NOMO-1 treated with DMSO at 0.1 percent for 48 hours (cell line): ENCODE measurements at regions not wholly inside any gene's neighbourhood (a gene's known extent, or its start where the extent isn't known, plus 50 kb on each side); places are given as distances from the start of the nearest gene placed in this dataset.

Source experiments
- DNase-seq: peaks from one replicate; lab custom pipeline; 2025; ENCODE audit not compliant: unreplicated experiment; lab: John Stamatoyannopoulos, UW

DNA sequence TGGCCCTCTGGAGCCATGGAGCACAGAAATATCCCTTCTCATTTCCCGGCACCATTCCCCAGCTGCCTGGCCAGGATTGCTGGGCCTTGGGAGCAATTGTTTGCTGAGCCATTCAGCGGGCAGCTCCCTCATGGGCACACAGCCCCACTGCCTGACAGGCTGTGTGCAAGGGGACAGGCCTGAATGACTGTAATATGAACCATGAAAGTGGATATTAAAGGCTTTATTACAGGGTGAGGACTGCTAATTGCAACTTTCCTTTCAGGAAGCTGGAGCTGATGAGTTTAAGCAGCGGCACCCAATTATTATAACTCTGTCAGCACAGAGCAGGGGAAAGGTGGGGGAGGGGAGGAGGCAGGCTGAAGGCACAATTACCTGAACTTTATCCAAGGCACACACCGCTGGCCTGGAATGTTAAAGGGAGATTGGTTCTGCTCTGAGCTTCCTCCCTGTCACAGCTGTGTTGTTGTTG, 159.8 kb upstream of the SDK2 start:
- DNase-seq = no peak

DNA sequence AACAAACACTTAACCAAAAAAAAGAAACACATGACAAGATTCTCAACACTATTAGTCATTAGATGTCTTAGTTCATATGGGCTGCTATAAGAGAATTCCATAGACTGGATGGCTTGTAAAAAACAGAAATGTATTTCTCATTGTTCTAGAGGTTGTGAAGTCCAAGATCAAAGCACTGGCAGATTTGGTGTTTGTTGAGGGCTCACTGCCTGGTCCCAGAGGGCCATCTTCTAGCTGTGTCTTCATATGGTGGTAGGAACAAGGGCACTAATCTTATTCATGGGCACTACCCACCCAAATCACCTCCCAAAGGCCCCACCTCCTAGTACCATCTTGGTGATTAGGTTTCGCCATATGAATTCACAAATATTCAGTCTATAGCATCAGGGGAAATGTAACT, 162.5 kb upstream of the SDK2 start:
- no peak for DNase-seq

DNA sequence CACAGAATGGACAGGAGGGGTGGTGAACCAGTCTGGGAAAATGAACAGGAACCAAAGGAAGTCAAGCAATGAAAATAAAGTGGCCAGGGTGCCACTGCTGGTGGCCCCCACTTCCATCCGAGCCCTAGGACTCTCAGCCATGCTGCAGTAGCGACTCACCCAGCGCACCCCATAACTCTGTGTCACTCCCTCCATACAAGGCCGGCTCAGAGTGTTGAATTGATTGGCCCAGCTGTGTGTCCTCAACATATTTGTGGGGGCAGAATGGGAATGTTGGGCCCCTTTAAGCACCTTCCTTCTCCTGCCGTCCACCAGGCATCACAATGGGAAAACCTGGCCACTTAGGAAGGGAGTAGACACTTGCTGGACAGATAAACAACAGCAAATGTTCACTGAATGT, 169.0 kb upstream of the SDK2 start:
- DNase-seq = no peak

DNA sequence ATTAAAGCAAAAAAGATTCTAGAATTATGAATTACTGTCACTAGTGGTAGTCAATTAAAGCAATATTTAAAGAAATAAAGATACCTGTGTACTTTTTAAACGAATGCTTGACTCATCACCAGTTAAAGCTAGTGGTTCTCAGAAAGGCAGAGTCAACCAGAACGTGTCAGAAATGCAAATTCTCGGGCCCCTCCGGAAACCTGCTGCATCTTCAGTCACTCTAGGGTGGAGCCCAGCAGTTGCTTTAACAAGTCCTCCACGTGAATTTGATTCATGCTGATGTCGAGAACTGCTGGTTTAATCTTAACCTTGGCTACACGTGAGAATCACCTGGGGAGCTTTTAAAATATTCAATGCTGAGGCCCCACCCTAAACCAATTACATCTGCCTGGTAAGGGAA, 169.8 kb upstream of the SDK2 start:
- DNase-seq = no peak

DNA sequence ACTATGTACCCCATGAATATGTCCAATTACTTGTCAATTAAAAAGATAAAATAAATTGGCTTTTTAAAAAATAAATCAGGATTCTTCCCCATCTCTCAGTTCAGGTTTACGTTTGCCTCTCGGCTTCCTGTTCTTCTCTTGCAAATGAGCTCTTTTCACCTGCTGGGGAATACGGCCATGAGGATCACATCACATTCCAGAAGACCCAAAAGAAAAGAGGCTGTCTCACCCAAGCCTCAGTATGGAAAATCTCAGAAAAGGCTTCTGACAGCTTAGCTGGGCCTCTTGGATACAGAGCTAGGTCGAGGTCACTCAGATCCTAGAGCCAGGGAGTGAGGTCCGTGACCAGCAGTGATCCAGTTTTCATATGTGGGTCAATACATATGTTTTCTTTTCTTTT, 171.2 kb upstream of the SDK2 start:
- DNase-seq = no peak

DNA sequence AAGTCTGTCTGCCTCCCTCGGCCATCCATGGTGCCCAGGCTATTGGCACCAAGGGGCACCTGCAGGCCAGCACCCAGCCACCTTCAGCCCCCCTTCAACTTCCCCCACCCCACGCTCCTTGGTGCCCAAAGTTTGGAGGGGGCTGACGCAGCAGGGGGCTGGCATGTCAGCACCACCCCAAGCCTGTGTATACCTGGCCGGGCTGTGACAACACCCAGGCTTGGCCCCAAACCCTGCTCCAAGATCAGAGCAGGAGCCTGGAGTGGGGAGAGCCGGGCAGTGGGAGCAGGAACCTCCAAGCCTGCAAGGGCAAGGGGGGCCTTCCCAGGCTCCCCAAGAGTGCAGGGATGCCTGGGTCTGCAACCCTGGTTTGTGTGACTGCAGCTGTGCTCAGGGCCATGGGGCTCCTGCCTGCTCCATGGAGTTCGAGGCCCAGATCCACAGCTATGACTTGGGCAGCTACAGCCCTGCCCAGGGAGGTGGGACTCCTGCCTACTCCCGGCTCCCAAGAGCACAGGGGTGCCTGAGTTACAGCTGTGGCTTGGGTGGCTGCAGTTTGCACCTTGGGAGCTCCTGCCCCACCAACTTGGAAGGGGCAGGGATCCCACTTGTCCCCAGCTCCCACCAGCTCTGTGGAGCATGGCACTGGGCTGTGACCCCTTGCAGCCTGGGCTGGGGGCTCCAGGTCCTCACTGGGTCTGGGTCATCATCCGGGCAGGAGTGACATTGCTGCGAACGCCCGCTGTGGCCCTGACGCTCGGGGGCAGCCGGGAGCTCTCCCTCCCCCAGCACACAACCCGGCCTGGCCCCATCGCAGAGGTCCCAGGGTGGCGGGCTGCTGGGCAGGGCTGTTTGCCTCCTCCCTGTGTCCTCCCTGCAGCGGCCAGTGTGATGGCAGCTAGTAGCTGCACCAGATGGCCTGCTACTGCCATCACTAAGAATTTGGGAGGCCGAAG, 175.5 kb upstream of the SDK2 start:
- DNase-seq = no peak

DNA sequence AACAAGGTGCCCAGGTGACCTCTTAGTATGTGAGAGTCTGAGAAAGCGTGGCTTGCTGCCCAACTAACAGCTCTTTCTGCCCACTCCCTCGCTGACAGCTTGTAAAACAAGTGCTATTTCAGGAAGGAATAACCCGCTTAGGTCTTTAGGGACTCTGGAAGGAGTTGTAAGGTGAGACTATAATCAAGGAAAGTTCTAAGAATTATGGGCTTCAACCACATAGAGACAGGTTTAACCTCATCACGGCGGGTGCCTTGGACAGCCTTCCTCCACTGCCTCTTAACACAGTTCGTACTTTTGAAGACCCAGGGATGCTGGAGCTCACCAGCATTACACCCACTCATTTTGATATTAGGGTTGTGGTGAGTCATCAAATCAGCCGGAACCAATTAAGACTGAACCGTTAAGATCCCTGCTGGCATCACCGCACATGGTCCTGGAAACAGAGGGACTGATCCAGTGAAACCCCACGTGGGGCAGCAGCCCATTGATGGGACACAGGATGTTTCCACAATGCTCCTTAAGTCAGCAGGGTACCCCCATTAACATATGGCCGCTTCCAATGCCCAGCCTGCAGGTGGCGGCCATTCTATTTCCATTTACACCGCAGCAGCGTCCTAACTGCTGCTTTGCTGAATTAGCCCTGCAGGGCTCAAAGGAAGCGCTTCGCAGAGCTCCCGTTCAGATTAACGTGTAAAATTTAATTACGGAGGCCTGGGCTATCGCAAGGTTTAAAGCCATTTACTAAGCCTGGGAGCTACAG, 176.6 kb upstream of the SDK2 start:
- DNase-seq = no peak

DNA sequence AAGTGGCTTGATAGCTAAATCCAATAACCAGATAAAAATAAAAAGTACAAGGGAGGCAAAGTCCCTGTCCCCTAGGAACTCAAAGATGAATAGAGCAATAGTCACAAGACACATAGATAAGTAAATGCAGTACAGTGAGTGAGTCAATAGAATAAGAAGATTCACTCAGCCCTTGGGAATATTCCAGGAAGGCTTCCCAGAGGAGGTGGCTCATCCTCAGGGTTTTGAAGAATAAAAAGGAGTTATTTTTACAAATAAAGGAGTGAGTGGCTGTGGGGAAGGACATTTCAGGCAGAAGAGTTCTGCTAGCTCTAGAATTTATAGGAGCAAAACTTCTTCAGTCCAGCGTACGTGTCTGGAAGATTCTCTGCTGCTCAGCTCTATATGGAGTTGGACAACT, 177.4 kb upstream of the SDK2 start:
- DNase-seq = no peak

DNA sequence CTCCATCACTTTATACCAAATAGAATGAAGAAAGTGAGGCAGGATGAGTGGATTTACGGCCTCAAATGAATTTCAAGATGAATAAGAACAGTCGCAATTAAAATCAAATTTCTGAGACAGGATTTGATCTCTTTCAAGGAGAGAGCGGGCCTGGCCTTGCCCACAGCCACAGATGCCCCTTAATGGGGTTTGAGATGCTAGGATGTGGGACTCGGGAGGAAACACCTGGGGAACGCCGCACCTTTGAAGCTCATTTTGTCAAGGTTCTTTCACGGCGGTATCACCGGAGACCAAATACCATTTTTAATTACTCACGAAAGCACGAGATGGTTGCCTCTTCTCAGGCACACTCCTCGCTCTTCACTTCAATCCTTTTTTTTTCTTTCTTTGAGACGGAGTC, 178.1 kb upstream of the SDK2 start:
- DNase-seq = no peak

DNA sequence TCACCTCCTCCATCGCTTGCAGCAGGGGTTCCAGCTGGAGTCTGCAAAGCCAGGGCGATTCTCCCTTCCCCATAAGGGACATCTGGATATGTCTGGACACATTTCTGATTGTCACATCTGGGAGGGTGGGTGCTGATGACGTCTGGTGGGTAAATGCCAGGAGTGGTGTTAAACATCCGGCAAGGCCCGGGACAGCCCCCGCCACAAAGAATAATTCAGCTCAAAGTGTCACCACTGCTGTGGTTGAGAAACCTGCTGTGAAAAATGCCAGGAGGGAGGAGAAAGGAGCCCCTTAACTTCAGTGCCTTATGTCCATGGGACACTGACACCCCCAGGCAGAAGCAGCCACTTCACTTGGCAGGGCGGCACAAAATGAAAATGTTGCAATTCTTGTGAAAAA, 179.4 kb upstream of the SDK2 start:
- no peak for DNase-seq

DNA sequence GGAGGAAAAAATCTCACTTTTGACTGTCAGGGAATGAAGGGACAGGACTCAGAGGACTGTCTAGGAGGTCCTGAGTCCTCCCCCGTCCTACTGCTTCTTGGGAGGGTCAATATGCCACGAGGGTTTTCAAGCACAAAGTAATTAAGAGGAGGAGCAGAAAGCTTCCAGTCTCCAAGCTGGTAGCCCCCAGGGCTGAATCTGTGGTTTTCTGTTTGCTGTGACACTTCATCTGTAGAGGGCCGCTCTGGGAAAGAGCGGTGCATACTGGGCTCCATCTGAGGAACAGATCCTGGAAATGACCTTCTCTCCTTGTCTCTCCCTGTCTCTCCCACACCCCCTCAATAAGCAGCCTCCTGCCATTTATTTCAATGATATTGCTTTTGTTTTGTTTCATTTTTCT, 180.1 kb upstream of the SDK2 start:
- DNase-seq = no peak

DNA sequence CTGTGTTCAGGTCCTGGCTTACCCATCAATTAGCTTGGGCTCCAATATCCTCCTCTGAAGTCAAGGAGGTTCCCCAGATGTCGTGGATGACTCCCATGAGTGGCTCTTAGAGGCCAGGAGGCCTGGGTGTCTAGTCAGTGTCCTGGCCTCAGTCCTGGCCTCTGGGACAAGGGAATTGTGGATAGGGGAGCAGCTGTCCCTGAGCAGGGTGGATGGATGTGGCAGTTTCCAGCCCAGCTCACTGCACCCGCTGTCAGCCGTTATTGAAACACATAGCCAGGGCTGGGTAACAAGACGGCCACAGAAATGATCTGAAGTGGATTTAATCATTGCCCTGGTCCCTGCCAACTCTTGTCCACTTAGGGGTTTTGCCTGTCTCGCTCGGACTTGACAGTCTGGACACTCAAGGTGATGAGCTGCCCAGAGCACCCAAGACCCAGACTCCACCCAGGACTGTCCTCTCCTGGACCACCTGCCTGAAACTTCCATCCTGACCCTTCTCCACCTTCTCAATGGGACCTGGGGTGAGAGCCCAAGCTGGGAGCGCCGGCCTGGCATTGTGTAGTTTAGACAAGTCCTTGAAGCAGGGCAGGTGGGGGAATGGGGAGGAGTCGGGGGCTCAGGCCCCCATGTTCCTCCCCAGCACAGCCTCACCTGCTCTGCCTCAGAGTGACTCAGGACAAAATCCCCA, 182.1 kb upstream of the SDK2 start:
- no peak for DNase-seq

DNA sequence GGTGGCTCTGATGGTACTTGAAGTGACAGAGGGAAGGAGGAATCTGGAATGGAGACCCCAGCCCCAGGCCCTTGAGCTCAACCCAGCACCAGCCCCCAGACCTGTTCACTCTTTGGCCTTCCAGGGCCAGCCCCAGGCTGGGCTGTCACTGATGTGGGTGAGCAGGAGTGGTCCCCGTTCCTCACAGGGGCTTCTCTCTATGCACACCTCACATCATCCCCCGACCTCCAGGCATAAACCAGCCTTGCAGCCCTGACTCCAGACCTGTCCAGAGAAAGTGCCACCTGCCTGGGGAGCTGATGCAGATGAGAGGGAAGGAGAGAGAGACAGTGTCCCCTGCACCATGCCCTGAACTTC, 182.6 kb upstream of the SDK2 start:
- DNase-seq = no peak

DNA sequence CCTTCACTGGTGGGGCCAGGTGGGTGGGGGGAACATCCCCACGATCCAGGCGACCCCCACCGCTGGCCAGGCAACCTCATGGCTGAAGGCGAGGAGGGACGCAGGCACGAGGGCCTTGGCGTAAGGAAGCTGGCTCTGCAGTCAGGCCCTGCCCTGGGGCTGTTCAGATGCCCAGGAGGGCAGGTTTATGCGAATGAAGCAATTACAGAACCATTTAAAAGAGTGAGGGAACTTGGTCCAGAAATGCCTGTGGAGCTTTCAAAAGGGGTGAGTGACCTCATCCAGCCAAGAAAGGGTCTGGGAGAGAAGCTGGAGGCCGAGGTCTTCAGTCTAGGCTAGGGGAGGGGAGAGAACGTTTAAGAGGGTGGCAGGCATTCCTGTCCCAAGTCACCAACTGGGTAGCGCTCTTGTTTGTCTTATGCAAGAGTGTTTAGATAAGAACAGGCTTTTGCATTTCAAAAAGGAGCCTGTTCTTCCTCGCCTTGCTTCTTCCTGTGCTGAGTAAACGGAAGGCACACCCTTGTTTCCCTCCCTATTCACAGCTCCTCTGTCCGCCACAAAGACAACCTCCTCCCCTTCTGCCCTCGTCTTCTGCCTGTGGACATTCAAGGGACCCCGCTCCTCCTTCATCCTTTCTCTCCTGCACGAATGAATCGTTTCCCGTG, 183.5 kb upstream of the SDK2 start:
- DNase-seq = no peak

DNA sequence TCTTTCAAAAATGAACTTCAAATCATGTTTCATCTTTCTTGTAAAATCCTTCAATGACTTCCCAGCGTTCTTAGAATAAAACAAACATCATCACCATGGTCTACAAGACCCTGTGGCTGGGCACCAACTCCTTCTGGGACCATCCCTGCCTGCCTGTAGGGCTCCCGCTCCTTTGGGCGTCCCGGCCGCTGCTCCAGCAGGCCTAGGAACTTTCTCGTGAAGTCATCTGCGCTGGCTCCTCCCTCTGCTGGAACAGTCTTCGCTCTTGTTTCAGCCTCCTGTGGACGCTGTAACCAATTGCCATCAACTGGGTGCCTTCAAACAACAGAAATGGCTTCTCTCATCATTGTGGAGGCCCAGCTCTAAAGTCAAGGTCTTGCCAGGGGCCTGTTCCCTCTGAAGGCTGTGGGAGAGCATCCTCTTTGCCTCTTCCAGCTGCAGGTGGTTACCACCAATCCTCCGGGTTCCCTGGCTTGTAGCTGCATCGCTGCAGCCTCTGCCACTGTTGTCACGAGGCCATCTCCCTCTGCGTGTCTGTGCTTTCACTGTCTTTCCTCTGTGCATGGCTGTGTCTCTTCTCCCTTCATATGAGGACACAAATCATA, 185.5 kb upstream of the SDK2 start:
- no peak for DNase-seq

DNA sequence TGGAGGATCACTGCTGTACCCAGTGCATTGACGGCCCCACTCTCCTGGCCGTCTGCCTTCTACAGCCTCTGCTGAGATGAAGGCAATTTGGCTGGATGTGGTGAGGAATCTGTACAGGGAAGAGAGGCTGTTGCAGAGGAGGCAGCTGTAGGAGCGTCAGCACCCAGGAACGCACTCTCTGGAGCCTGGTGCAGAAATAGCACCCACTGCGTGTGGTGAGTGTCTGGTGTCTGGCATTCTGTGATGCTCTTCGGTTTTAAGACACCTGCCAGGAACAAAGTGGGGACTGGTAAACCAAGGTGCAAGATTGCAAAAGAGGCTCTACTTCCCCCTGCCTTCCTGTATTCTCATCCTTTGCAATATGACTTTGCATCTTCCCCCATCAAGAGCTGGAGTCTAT, 187.5 kb upstream of the SDK2 start:
- no peak for DNase-seq

DNA sequence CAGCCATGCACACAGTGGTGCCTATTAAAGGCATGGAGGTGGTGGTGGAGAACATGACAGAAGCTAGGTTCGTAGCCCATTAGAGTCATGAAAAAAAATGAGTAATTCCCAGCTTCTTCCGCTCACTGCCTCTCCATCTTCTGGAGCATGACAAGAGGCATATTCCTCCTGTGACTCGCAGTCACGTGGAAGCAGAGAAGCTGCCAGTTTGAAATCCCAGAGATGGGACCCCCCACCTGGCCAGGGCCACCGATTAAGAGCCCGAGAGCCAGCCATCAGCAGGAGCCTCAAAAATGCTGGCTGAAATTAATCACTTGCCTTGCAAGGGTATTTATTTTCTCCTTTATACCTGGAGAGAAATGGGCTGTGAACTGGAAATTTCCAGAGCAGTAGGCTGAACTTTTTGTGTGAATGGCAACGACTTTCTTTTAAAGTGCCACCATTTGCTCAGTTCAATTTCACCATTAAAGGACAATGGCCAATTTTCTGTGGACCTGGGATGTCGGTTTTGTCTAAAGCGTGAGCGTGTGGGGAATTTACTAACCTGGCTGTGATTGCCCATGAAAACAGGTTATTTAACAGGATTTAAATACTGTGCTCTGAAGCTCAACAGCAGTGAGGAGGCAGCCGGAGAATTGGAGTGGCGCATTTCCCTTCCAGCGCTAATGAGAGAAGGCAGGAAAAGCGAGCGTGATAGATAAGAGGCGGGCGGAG, 189.7 kb upstream of the SDK2 start:
- DNase-seq = no peak

DNA sequence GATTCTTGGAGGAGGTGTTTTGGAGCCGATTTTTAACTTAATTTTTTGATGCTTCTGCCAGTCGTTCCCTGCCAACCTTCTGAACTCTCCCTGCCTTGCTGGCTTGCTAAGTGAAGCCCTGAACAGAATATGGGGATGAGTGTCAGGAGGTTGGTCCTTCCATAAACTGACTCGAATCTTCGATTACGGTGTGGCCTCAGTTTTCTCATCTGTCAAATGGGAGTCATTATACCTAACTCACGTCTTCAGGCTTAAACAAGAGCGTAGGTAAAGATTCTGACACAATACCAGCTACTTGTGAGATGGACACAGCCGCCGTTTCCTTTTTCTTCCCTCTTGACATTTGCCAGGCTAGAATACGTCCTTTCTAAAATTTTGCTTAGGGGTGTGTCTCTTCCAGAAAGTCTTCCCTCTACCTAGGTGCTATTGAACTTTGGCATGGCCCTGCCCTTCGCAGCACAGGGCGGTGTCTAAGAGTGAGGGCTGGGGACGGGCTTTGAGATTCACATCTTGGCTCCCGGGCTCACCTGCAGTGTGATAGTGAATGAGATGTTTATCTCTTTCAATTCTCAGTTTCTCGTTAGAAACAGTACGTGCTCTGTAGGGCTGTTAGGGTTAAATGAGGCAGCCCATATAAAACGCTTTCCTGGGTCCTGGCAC, 190.6 kb upstream of the SDK2 start:
- no peak for DNase-seq

DNA sequence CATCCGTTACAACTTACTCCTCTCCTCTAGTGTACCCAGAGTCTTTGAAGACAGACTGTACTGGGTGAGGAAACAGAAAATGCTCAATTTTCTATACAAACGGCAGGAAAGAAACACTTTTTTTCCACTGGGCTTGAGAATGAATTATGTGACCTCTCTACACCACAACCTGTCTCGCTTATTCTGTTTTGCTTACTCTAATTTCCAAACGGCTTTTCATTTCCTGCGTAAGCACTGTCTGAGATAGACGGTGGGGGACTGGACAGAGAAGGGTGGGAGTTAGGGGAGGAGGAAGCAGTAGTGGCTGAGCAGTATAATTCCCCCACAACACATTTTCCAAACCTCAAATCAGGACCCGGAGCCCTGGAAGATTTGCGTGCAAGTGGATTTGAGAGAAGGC, 191.4 kb upstream of the SDK2 start:
- no peak for DNase-seq

DNA sequence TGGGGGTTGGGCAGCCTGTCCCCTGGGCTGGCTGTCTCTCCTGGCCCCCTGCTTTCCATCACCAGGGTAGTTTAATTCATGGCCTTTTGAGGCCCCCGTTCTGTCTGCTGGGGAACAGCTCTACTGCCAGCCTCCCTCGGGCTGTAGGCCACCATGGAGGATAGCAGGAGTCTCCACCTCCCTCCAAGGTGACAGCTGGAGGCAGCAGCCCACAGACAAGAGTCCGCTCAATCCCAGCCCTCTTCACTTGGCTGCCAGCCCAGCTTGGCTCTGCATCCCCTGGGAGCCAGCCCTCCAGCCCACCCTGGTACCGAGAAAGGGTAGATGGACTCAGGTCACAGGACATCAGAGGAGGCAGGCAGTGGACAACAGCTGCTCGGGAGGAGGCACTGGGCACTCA, 194.6 kb upstream of the SDK2 start:
- DNase-seq = no peak
